ENCODE measurements at regions not wholly inside any gene's neighbourhood (a gene's known extent, or its start where the extent isn't known, plus 50 kb on each side); places are given as distances from the start of the nearest gene placed in this dataset.
"Not testable (repeated sequence)": the region's sequence is repeated elsewhere in the genome, so short reads cannot be mapped to it uniquely, and the experiment has no call there.

GRCh38 chr5:20711520-20712155, 723.6 kb upstream of the CDH18 start:
- intact Hi-C loops (cut with micrococcal nuclease); H3K4me3 Mint-ChIP-seq: not testable (repeated sequence)

GRCh38 chr5:20707634-20708033, 719.6 kb upstream of the CDH18 start:
- H3K9me3 ChIP-seq (ENCODE audit: control insufficient read depth, insufficient read depth, low read length); H3K4me1 ChIP-seq (ENCODE audit: control insufficient read depth, insufficient read depth, low read length); H3K9me3 Mint-ChIP-seq; ATAC-seq; DNase-seq; H3K4me3 ChIP-seq (ENCODE audit: low read length); H3K4me1 Mint-ChIP-seq; H3K27ac ChIP-seq (ENCODE audit: low read length); H3K4me3 Mint-ChIP-seq; H3K27me3 ChIP-seq (ENCODE audit: control insufficient read depth, insufficient read depth, low read length); H3K27ac Mint-ChIP-seq; H3K36me3 Mint-ChIP-seq; H3K36me3 ChIP-seq (ENCODE audit: control insufficient read depth, insufficient read depth, low read length); H3K27me3 Mint-ChIP-seq (ENCODE audit: low read depth in 2 of 2); intact Hi-C loops (cut with micrococcal nuclease): not testable (repeated sequence)
- WGBS (ENCODE audit: insufficient coverage), result 87% methylated on average over 4 of the region's 5 CpGs

More at GRCh38 chr5:20711520-20712155, 723.6 kb upstream of the CDH18 start:
- H3K27me3 ChIP-seq (ENCODE audit: control insufficient read depth, insufficient read depth, low read length); H3K4me1 Mint-ChIP-seq; H3K36me3 Mint-ChIP-seq; H3K27ac Mint-ChIP-seq; H3K4me3 ChIP-seq (ENCODE audit: low read length); H3K9me3 ChIP-seq (ENCODE audit: control insufficient read depth, insufficient read depth, low read length); H3K9me3 Mint-ChIP-seq; DNase-seq; H3K27ac ChIP-seq (ENCODE audit: low read length); H3K36me3 ChIP-seq (ENCODE audit: control insufficient read depth, insufficient read depth, low read length); H3K27me3 Mint-ChIP-seq (ENCODE audit: low read depth in 2 of 2); ATAC-seq; H3K4me1 ChIP-seq (ENCODE audit: control insufficient read depth, insufficient read depth, low read length): not testable (repeated sequence)
- WGBS (ENCODE audit: insufficient coverage), result no CpG with 5 or more reads among the region's 4 CpGs

GRCh38 chr5:20694121-20694520, 706.1 kb upstream of the CDH18 start:
- Histone ChIP-seq H3K9me3 (ENCODE audit: control insufficient read depth, insufficient read depth, low read length) (no peaks in the 10 kb centered on the region), H3K27me3 (ENCODE audit: control insufficient read depth, insufficient read depth, low read length) (no peaks in the 10 kb centered on the region), H3K36me3 (ENCODE audit: control insufficient read depth, insufficient read depth, low read length) (no peaks in the 10 kb centered on the region), H3K27ac (ENCODE audit: low read length) (no peak overlapping the region), H3K4me1 (ENCODE audit: control insufficient read depth, insufficient read depth, low read length) (no peaks in the 10 kb centered on the region), H3K4me3 (ENCODE audit: low read length) (no peak overlapping the region)
- Mint-ChIP-seq H3K9me3 (peaks cover 5 to 7% of the 10 kb centered on the region in 2 donors), H3K4me1 (no peaks in the 10 kb centered on the region), H3K36me3 (no peaks in the 10 kb centered on the region), H3K27ac (no peak overlapping the region), H3K27me3 (ENCODE audit: low read depth in 2 of 2) (no peaks in the 10 kb centered on the region), H3K4me3 (no peak overlapping the region)
- intact Hi-C loops (cut with micrococcal nuclease), result no loop called here
- 0% methylated on average over 1 of the region's 2 CpGs for WGBS (ENCODE audit: insufficient coverage)
- no peak for ATAC-seq
- no peak for TF ChIP-seq CTCF (IDR thresholded peaks at IDR 0.05)
- no peak for DNase-seq

- Mint-ChIP-seq H3K4me3 (no peak overlapping the region), H3K4me1 (no peaks in the 10 kb centered on the region), H3K27me3 (ENCODE audit: low read depth in 2 of 2) (no peaks in the 10 kb centered on the region), H3K27ac (no peak overlapping the region), H3K36me3 (peaks cover 3% of the 10 kb centered on the region), H3K9me3 (peaks cover 5 to 12% of the 10 kb centered on the region in 2 donors)
- intact Hi-C loops (cut with micrococcal nuclease), result no loop called here
- H3K9me3 ChIP-seq (ENCODE audit: control insufficient read depth, insufficient read depth, low read length), result no peaks in the 10 kb centered on the region
- H3K4me3 ChIP-seq (ENCODE audit: low read length), result no peak overlapping the region
- DNase-seq (no peak), ATAC-seq (no peak)
- H3K36me3 ChIP-seq (ENCODE audit: control insufficient read depth, insufficient read depth, low read length), result no peaks in the 10 kb centered on the region
- no peaks in the 10 kb centered on the region for H3K27me3 ChIP-seq (ENCODE audit: control insufficient read depth, insufficient read depth, low read length)
- 67% methylated on average over 1 of the region's 1 CpG for WGBS (ENCODE audit: insufficient coverage)
- H3K27ac ChIP-seq (ENCODE audit: low read length), result no peak overlapping the region
- no peak for TF ChIP-seq CTCF (IDR thresholded peaks at IDR 0.05)
- H3K4me1 ChIP-seq (ENCODE audit: control insufficient read depth, insufficient read depth, low read length), result no peaks in the 10 kb centered on the region
Measured at GRCh38 chr5:20692913-20693312, 704.9 kb upstream of the CDH18 start.

All from natural killer cell (primary cell).